ENCODE measurements at regions not wholly inside any gene's neighbourhood (a gene's known extent, or its start where the extent isn't known, plus 50 kb on each side); places are given as distances from the start of the nearest gene placed in this dataset.

DNA sequence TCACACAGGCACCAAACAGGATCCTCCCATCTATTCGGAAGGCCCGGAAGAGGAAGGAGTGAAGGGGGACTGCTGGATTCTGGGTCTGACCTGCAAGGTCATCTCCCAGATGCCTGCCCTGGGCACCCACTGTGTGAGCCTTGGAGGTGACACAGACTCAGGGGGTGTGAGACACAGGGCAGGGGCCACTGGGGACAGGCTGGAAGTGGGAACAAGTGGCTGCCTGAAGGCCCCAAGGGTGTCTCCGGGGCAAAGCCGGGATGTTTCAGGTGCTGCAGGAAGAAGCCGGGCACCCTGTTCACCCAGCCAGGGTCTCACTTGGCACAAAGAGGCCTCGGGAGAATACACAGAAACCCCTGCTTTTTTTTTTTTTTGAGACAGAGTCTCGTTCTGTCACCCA lies 385.5 kb downstream of the CTTN start:
- Histone ChIP-seq H2AFZ (ENCODE audit: low read depth, low read length) (no peak overlapping the region), H3K36me3 (ENCODE audit: insufficient read depth, low read length) (no peaks in the 10 kb centered on the region), H3K79me2 (replicated peaks; ENCODE audit: insufficient read depth, low read length) (no peaks in the 10 kb centered on the region), H3K4me3 (ENCODE audit: low read length) (no peak overlapping the region), H3K27me3 (ENCODE audit: insufficient read depth, low read depth, low read length) (no peaks in the 10 kb centered on the region), H3K4me2 (ENCODE audit: low read length) (no peak overlapping the region), H3K9me3 (ENCODE audit: low read length) (no peaks in the 10 kb centered on the region), H3F3A (ENCODE audit: insufficient read depth, low read length, poor library complexity, severe bottlenecking) (no peaks in the 10 kb centered on the region), H3K9me2 (ENCODE audit: insufficient read depth, low read length) (no peaks in the 10 kb centered on the region), H4K20me1 (ENCODE audit: insufficient read depth) (no peaks in the 10 kb centered on the region), H3K9ac (ENCODE audit: low read length) (no peak overlapping the region), H3K27ac (ENCODE audit: low read length) (no peak overlapping the region)
- TF ChIP-seq RAD21 (conservative IDR thresholded peaks at IDR 0.05) (no peak), POLR2AphosphoS5 (IDR thresholded peaks at IDR 0.05) (no peak)

DNA sequence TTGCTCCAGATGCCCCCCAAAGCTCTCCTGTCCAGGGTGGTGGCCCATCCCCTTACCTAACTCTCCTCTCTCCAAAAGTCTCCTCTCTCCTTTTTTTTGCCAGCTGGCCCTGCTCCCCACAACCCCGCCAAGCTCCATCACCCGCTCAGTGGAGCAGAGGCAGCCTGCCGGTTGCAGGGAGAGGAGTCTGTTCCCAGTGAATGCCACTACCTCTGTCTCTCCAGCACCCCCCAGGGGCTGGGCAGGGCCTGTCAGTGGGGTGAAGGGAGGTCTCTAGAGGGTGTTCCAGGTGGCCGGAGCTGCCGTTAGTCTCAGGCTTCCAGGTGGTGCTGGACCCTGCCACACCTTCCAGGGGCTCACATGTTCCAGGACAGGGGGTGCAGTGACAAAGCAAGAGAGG lies 387.0 kb downstream of the CTTN start:
- Histone ChIP-seq H3K9ac (ENCODE audit: low read length) (no peak overlapping the region), H3K27ac (ENCODE audit: low read length) (no peak overlapping the region), H3K9me2 (ENCODE audit: insufficient read depth, low read length) (no peaks in the 10 kb centered on the region), H4K20me1 (ENCODE audit: insufficient read depth) (no peaks in the 10 kb centered on the region), H3K79me2 (replicated peaks; ENCODE audit: insufficient read depth, low read length) (no peaks in the 10 kb centered on the region), H3K9me3 (ENCODE audit: low read length) (no peaks in the 10 kb centered on the region), H3F3A (ENCODE audit: insufficient read depth, low read length, poor library complexity, severe bottlenecking) (no peaks in the 10 kb centered on the region), H2AFZ (ENCODE audit: low read depth, low read length) (no peak overlapping the region), H3K27me3 (ENCODE audit: insufficient read depth, low read depth, low read length) (no peaks in the 10 kb centered on the region), H3K36me3 (ENCODE audit: insufficient read depth, low read length) (no peaks in the 10 kb centered on the region), H3K4me3 (ENCODE audit: low read length) (no peak overlapping the region), H3K4me2 (ENCODE audit: low read length) (no peak overlapping the region)
- TF ChIP-seq RAD21 (conservative IDR thresholded peaks at IDR 0.05) (no peak), EZH2 (IDR thresholded peaks at IDR 0.05; ENCODE audit: borderline replicate concordance, insufficient read depth, low read length, poor library complexity, severe bottlenecking) (no peak), POLR2AphosphoS5 (IDR thresholded peaks at IDR 0.05) (no peak)

DNA sequence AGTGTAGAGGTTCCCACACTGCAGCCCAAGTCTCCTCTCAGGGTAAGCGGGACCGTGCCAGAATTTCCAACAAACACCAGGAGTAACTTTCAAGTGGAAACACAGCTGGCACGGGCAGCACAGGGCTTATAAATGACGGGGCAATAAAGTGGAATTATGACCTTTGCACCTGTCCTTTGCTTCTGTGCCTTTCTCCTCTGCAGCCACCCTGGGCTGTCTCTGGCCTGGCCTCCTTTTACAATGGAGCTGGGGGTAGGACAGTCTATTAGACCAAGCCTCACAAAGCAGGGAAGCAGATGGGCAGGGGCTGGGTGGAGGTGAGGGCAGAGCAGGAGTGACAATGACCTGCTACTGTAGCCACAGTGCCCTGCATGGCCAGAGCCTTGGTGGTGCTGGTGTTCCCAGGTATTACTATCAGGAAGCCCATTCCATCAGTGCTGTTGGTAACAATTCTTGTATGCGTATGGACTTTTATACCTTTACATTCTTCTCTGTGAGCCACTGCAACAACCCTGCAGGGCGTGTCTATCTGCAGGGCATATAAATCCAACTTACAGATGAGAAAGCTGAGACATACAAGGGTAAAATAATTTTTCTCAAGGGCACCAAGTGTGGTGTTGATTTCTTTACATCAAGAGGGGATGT lies 387.8 kb downstream of the CTTN start:
- Histone ChIP-seq H3K79me2 (replicated peaks; ENCODE audit: insufficient read depth, low read length) (no peaks in the 10 kb centered on the region), H3F3A (ENCODE audit: insufficient read depth, low read length, poor library complexity, severe bottlenecking) (no peaks in the 10 kb centered on the region), H4K20me1 (ENCODE audit: insufficient read depth) (no peaks in the 10 kb centered on the region), H3K9me2 (ENCODE audit: insufficient read depth, low read length) (no peaks in the 10 kb centered on the region), H3K27ac (ENCODE audit: low read length) (no peak overlapping the region), H3K4me2 (ENCODE audit: low read length) (no peak overlapping the region), H3K36me3 (ENCODE audit: insufficient read depth, low read length) (no peaks in the 10 kb centered on the region), H3K9me3 (ENCODE audit: low read length) (no peaks in the 10 kb centered on the region), H3K4me3 (ENCODE audit: low read length) (no peak overlapping the region), H3K9ac (ENCODE audit: low read length) (no peak overlapping the region), H3K27me3 (ENCODE audit: insufficient read depth, low read depth, low read length) (no peaks in the 10 kb centered on the region), H2AFZ (ENCODE audit: low read depth, low read length) (no peak overlapping the region)
- no peak for TF ChIP-seq EP300 (conservative IDR thresholded peaks at IDR 0.05; ENCODE audit: poor library complexity, severe bottlenecking)
- TF ChIP-seq, protein P1, sequence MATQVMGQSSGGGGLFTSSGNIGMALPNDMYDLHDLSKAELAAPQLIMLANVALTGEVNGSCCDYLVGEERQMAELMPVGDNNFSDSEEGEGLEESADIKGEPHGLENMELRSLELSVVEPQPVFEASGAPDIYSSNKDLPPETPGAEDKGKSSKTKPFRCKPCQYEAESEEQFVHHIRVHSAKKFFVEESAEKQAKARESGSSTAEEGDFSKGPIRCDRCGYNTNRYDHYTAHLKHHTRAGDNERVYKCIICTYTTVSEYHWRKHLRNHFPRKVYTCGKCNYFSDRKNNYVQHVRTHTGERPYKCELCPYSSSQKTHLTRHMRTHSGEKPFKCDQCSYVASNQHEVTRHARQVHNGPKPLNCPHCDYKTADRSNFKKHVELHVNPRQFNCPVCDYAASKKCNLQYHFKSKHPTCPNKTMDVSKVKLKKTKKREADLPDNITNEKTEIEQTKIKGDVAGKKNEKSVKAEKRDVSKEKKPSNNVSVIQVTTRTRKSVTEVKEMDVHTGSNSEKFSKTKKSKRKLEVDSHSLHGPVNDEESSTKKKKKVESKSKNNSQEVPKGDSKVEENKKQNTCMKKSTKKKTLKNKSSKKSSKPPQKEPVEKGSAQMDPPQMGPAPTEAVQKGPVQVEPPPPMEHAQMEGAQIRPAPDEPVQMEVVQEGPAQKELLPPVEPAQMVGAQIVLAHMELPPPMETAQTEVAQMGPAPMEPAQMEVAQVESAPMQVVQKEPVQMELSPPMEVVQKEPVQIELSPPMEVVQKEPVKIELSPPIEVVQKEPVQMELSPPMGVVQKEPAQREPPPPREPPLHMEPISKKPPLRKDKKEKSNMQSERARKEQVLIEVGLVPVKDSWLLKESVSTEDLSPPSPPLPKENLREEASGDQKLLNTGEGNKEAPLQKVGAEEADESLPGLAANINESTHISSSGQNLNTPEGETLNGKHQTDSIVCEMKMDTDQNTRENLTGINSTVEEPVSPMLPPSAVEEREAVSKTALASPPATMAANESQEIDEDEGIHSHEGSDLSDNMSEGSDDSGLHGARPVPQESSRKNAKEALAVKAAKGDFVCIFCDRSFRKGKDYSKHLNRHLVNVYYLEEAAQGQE (IDR thresholded peaks at IDR 0.05; ENCODE audit: borderline replicate concordance), result no peak
- no peak for TF ChIP-seq MXI1 (conservative IDR thresholded peaks at IDR 0.05; ENCODE audit: poor library complexity, severe bottlenecking)
- no peak for TF ChIP-seq EZH2 (IDR thresholded peaks at IDR 0.05; ENCODE audit: borderline replicate concordance, insufficient read depth, low read length, poor library complexity, severe bottlenecking)
- TF ChIP-seq, protein P2, sequence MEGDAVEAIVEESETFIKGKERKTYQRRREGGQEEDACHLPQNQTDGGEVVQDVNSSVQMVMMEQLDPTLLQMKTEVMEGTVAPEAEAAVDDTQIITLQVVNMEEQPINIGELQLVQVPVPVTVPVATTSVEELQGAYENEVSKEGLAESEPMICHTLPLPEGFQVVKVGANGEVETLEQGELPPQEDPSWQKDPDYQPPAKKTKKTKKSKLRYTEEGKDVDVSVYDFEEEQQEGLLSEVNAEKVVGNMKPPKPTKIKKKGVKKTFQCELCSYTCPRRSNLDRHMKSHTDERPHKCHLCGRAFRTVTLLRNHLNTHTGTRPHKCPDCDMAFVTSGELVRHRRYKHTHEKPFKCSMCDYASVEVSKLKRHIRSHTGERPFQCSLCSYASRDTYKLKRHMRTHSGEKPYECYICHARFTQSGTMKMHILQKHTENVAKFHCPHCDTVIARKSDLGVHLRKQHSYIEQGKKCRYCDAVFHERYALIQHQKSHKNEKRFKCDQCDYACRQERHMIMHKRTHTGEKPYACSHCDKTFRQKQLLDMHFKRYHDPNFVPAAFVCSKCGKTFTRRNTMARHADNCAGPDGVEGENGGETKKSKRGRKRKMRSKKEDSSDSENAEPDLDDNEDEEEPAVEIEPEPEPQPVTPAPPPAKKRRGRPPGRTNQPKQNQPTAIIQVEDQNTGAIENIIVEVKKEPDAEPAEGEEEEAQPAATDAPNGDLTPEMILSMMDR (IDR thresholded peaks at IDR 0.05; ENCODE audit: poor library complexity, severe bottlenecking), result no peak
- TF ChIP-seq SMC3 (conservative IDR thresholded peaks at IDR 0.05; ENCODE audit: poor library complexity), result no peak
- TF ChIP-seq RAD21 (conservative IDR thresholded peaks at IDR 0.05), result no peak
- TF ChIP-seq TAF1 (IDR thresholded peaks at IDR 0.05; ENCODE audit: low read depth), result no peak
- no peak for TF ChIP-seq POLR2AphosphoS5 (IDR thresholded peaks at IDR 0.05)
